HFF-Myc (cell line): ENCODE measurements at regions not wholly inside any gene's neighbourhood (a gene's known extent, or its start where the extent isn't known, plus 50 kb on each side); places are given as distances from the start of the nearest gene placed in this dataset.

Source experiments
- DNase-seq: peaks from one replicate; pipeline ENCODE4 v3.0.0-alpha.2; 2011; ENCODE audit warnings: low read depth; ENCODE audit errors: extremely low read depth
- H3K4me3 ChIP-seq: replicated peaks from 2 replicates; pipeline ENCODE4 v1.5.1; 2011; ENCODE audit warnings: low read depth, mild to moderate bottlenecking, control low read depth, low read length
- TF ChIP-seq, protein P1 (sequence below): IDR thresholded peaks from 2 replicates; pipeline ENCODE4 v1.5.1; 2012; ENCODE audit warnings: mild to moderate bottlenecking, low read depth, low read length, control low read depth; ENCODE audit errors: missing control alignments

DNA sequence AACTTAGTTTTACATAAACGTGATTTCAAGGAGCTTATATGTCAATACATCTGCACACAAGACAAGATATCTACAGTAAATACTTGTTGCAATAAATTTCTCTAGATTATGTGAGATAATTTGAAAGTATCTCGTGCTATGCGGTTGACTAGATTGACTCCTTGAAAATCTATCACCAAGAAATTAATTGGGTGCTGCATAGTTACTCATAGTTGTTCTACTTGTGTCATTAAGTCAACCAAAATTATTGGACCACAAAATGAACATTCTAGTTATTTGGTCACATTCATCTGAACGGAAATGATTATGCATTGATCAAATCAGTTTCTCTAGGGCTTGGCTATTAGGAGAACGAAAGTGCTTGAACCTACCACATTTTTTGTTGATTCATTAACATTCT is 2291.5 kb downstream of the PCDH9 start:
- H3K4me3 ChIP-seq = no peak overlapping the region
- DNase-seq = no peak
- TF ChIP-seq, protein P1, sequence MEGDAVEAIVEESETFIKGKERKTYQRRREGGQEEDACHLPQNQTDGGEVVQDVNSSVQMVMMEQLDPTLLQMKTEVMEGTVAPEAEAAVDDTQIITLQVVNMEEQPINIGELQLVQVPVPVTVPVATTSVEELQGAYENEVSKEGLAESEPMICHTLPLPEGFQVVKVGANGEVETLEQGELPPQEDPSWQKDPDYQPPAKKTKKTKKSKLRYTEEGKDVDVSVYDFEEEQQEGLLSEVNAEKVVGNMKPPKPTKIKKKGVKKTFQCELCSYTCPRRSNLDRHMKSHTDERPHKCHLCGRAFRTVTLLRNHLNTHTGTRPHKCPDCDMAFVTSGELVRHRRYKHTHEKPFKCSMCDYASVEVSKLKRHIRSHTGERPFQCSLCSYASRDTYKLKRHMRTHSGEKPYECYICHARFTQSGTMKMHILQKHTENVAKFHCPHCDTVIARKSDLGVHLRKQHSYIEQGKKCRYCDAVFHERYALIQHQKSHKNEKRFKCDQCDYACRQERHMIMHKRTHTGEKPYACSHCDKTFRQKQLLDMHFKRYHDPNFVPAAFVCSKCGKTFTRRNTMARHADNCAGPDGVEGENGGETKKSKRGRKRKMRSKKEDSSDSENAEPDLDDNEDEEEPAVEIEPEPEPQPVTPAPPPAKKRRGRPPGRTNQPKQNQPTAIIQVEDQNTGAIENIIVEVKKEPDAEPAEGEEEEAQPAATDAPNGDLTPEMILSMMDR = no peak

- no peak for DNase-seq
- H3K4me3 ChIP-seq = no peak overlapping the region
- TF ChIP-seq, protein P1 = no peak
These were observed 2292.8 kb downstream of the PCDH9 start for GRCh38 chr13:64937302-64937701.

GRCh38 chr13:64936879-64937278 is 2293.3 kb downstream of the PCDH9 start:
- DNase-seq = no peak
- no peak overlapping the region for H3K4me3 ChIP-seq
- TF ChIP-seq, protein P1 = no peak

GRCh38 chr13:64935441-64935840 is 2294.7 kb downstream of the PCDH9 start:
- TF ChIP-seq, protein P1 = no peak
- no peak for DNase-seq
- no peak overlapping the region for H3K4me3 ChIP-seq

GRCh38 chr13:64934569-64935362 is 2295.4 kb downstream of the PCDH9 start:
- TF ChIP-seq, protein P1 = no peak
- no peak for DNase-seq
- H3K4me3 ChIP-seq = no peak overlapping the region

DNA sequence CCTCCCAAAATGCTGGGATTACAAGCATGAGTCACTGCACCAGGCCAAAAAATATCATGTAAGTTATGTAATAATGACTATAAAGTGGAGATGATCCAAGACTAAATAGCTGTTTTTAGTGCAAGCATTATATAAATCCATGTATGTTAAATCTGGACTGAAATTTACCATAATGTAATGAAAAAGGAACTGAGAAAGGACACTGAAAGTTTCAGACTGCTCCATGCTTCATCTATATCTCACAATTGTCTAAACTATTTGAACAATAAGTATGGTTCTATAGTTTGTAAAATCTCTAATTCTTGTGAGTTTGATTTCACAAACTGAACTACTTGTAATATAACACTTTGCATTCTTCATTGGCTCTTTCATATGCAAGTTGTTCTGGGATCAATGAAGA is 2299.5 kb downstream of the PCDH9 start:
- no peak overlapping the region for H3K4me3 ChIP-seq
- no peak for DNase-seq
- TF ChIP-seq, protein P1 = no peak
